NCI-H2029 treated with DMSO at 0.1 percent for 48 hours (cell line): ENCODE measurements at regions not wholly inside any gene's neighbourhood (a gene's known extent, or its start where the extent isn't known, plus 50 kb on each side); places are given as distances from the start of the nearest gene placed in this dataset.

Experiments
- DNase-seq: peaks from one replicate; lab custom pipeline; 2025; lab: John Stamatoyannopoulos, UW

- no peak for DNase-seq
Observed at GRCh38 chr14:97946641-97947040, 1149.5 kb downstream of the VRK1 start.

DNA sequence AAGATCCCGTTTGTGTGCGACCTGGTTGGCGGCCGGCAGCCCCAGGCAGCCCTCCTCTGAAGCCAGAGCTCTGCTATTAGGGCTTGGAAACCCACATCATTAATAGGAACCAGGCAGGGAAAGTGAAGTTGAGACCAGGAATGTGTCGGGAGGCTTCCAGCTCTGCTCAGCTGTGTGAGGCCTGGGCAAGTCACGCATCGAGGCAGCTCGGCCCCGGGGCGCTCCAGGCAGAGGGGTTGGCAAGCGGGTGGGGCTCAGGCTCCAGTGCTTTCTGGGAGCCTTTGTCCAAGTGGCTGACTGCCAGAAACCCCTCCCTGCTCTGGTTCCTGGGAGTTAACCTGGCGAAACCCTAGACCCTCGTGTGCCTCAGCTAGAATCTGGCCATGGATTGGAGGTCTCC, 1151.7 kb downstream of the VRK1 start:
- no peak for DNase-seq

GRCh38 chr14:97956581-97957340, 1159.6 kb downstream of the VRK1 start:
- DNase-seq, result no peak

GRCh38 chr14:97959251-97959650, 1162.1 kb downstream of the VRK1 start:
- no peak for DNase-seq

- no peak for DNase-seq
Observed at GRCh38 chr14:97960436-97960835, 1163.3 kb downstream of the VRK1 start.

DNA sequence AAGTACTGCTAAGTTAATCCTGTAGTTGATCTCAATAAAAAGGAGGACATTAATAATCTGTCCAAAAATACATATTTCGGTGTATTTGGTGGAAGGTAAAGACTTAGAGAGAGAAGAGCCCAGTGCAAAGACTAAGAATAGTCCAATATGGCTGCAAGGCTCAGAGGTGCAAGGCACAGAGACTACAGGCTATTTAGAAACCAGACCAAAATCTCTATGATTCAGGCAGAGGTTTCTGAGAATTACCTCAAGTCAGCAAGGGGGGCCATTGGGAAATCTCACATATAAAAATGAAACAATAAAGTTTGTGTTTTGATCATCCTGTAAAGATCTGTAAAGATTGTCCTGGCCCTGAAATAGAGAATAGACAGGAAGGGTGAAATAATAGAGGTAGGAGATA, 1173.0 kb downstream of the VRK1 start:
- DNase-seq, result no peak

- no peak for DNase-seq
Observed at GRCh38 chr14:97975216-97975615, 1178.0 kb downstream of the VRK1 start.

- DNase-seq, result no peak
Observed at GRCh38 chr14:97975962-97976361, 1178.8 kb downstream of the VRK1 start.

DNA sequence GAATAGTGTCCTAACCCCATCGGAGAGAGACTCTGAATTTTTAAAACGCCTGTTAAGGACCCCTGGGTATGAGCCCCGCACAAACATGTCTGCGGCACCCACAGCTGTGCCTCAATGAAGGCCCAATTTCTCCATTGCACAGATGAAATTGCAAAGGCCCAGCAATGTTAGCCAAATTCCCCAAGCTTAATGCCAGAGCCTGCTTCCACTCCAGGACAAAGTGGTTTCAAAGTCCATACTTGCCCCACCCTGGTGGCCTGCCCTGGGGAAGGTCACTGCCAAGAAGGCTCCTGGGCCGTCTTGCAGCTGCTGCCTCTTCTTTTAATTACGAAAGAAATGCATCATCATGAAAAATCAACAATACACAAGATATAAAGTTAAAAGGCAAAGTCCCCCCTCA, 1179.7 kb downstream of the VRK1 start:
- no peak for DNase-seq

GRCh38 chr14:97977651-97978261, 1180.6 kb downstream of the VRK1 start:
- DNase-seq, result peak; percentile 48

DNA sequence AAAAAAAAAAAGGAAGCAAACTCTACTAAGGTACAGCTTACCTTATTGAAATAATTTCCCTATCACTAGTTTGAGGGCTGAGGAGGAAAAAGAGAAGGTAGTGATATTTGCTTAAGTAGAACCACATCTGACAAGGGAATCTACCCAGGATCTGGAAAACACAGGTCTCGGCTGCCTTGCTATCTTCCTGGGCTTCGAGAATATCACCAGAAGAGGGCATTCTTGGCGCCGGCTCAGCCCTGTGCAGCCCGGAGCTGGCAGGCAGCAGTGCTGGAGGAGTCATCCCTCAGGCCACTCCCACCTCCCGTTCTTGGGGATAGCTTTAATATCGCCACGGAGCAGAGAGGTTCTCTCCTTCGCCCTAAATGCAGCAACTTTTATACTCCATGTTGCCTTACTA, 1181.2 kb downstream of the VRK1 start:
- DNase-seq, result peak; percentile 47

GRCh38 chr14:97993508-97994019, 1196.4 kb downstream of the VRK1 start:
- DNase-seq, result no peak

- no peak for DNase-seq
Observed at GRCh38 chr14:97994020-97994531, 1196.9 kb downstream of the VRK1 start.

DNA sequence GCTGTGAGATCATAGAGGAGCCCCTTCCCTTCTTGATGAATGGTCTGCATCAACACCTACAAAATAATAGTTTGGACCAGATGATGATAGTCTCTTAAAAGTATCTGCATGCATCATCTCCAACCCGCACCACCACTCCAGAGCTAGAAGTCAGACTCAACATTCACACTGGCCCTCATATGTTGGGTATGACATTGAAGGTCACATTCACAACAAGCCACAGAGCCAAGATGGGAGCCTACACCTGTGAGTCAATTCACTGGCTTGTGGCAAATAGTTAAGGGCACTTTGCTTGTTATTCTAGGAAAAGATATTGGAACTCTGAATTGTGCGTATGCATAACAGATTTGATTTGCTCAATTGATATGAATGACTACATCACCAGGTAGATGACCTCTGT, 1197.9 kb downstream of the VRK1 start:
- no peak for DNase-seq

GRCh38 chr14:97995531-97995930, 1198.3 kb downstream of the VRK1 start:
- no peak for DNase-seq

DNA sequence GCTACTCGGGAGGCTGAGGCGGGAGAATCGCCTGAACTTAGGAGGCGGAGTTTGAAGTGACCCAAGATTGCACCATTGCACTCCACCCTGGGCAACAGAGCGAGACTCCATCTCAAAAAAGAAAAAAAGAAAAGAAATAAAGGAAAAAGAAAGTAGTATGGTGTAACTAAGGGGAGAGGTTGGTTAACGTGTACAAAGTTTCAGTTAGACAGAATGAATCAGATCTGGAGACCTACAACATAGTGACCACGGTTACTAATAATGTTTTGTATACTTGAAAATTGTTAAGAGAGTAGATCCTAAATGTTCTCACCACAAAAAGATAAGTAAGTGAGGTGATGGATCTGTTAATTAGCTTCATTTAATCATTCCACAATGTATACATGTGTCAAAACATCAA, 1208.8 kb downstream of the VRK1 start:
- DNase-seq, result no peak

- DNase-seq, result no peak
Observed at GRCh38 chr14:98008381-98009113, 1211.4 kb downstream of the VRK1 start.

GRCh38 chr14:98009177-98009576, 1212.0 kb downstream of the VRK1 start:
- DNase-seq, result peak; percentile 66

DNA sequence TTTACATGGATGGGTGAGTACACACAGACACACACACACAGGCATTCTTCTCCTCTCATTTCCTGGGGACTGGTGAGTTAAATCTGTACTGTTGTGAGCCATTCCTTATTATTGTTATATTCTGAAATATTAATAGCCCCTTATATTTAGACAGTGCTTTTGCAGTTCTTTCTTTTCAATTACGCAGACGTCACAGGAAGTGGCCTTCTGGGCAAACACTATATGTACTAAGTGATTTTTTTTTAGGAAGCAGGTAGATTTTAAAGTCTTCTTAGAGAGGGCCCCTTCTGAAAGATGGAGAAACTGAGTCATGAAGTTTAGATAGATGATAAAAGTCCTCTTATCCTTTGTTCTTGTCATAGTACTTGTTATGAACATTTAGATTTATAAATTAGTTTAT, 1213.6 kb downstream of the VRK1 start:
- DNase-seq, result no peak

GRCh38 chr14:98014851-98015615, 1217.9 kb downstream of the VRK1 start:
- no peak for DNase-seq

DNA sequence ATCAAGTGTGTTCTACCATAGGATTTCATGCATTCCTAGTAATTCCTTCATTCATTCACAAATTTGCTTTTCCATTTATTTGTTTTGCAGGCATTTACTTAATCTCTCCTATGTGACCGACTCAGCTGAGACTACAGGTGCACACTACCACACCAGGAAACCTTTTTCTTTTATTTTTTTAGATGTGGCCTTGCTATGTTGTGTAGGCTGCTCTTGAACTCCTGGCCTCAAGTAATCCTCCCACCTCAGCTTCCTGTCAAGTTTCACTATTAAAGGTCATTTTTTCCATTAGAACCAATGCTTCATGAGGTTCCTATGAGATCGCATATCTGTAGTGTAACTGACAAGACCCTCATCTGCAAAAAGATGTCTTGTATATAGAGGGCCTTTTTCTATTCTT, 1218.7 kb downstream of the VRK1 start:
- no peak for DNase-seq

- no peak for DNase-seq
Observed at GRCh38 chr14:98018628-98019027, 1221.4 kb downstream of the VRK1 start.
